ENCODE measurements at regions not wholly inside any gene's neighbourhood (a gene's known extent, or its start where the extent isn't known, plus 50 kb on each side); places are given as distances from the start of the nearest gene placed in this dataset.

DNA sequence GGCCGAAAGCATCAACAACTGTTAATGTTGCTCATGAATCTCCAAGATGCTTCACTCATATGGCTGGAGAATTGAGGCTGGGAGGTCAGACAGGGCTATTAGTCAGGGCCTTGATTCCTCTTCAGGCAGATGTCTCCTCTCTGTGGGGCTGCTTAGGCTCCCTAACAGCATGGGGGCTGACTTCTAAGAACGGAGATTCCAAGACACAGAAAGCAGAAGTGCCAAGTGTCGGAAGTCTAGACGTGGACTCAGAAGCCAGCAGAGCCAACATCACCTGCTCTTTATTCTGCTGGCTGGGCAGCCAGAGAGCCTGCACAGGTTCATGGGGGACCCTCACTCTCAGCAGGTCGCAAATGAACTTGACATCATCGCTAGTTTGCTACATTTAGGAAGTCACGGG, 279.8 kb downstream of the CDH26 start:
- TF ChIP-seq, protein P1, sequence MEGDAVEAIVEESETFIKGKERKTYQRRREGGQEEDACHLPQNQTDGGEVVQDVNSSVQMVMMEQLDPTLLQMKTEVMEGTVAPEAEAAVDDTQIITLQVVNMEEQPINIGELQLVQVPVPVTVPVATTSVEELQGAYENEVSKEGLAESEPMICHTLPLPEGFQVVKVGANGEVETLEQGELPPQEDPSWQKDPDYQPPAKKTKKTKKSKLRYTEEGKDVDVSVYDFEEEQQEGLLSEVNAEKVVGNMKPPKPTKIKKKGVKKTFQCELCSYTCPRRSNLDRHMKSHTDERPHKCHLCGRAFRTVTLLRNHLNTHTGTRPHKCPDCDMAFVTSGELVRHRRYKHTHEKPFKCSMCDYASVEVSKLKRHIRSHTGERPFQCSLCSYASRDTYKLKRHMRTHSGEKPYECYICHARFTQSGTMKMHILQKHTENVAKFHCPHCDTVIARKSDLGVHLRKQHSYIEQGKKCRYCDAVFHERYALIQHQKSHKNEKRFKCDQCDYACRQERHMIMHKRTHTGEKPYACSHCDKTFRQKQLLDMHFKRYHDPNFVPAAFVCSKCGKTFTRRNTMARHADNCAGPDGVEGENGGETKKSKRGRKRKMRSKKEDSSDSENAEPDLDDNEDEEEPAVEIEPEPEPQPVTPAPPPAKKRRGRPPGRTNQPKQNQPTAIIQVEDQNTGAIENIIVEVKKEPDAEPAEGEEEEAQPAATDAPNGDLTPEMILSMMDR (conservative IDR thresholded peaks at IDR 0.05): no peak
- no peak for TF ChIP-seq ZFX (IDR thresholded peaks at IDR 0.05)
